ENCODE measurements at regions not wholly inside any gene's neighbourhood (a gene's known extent, or its start where the extent isn't known, plus 50 kb on each side); places are given as distances from the start of the nearest gene placed in this dataset.

- H3K4me3 ChIP-seq (ENCODE audit: severe bottlenecking): no peak overlapping the region
- H3K4me1 ChIP-seq (ENCODE audit: insufficient read depth, poor library complexity, severe bottlenecking): no peaks in the 10 kb centered on the region
- peaks cover 53% of the 10 kb centered on the region for H3K27me3 ChIP-seq (ENCODE audit: insufficient read depth, poor library complexity, severe bottlenecking)
- ATAC-seq (ENCODE audit: low read depth) (no peak), DNase-seq (ENCODE audit: low spot score) (no peak)
- TF ChIP-seq CTCF (IDR thresholded peaks at IDR 0.05; ENCODE audit: poor library complexity, severe bottlenecking): no peak
- H3K27ac ChIP-seq (ENCODE audit: poor library complexity, severe bottlenecking): no peak overlapping the region
- no peaks in the 10 kb centered on the region for H3K9me3 ChIP-seq (ENCODE audit: severe bottlenecking)
- no peaks in the 10 kb centered on the region for H3K36me3 ChIP-seq (ENCODE audit: low read depth)
Observed at GRCh38 chr2:177038787-177039484, 173.7 kb upstream of the HNRNPA3 start.

- no peak for TF ChIP-seq CTCF (IDR thresholded peaks at IDR 0.05; ENCODE audit: poor library complexity, severe bottlenecking)
- Histone ChIP-seq H3K4me1 (ENCODE audit: insufficient read depth, poor library complexity, severe bottlenecking) (no peaks in the 10 kb centered on the region), H3K27ac (ENCODE audit: poor library complexity, severe bottlenecking) (no peak overlapping the region), H3K27me3 (ENCODE audit: insufficient read depth, poor library complexity, severe bottlenecking) (peaks cover 50% of the 10 kb centered on the region), H3K9me3 (ENCODE audit: severe bottlenecking) (no peaks in the 10 kb centered on the region), H3K36me3 (ENCODE audit: low read depth) (no peaks in the 10 kb centered on the region), H3K4me3 (ENCODE audit: severe bottlenecking) (no peak overlapping the region)
- DNase-seq (ENCODE audit: low spot score) (no peak), ATAC-seq (ENCODE audit: low read depth) (no peak)
Observed at GRCh38 chr2:177042311-177042710, 170.3 kb upstream of the HNRNPA3 start.

- DNase-seq (ENCODE audit: low spot score) (no peak), ATAC-seq (ENCODE audit: low read depth) (no peak)
- Histone ChIP-seq H3K27ac (ENCODE audit: poor library complexity, severe bottlenecking) (no peak overlapping the region), H3K4me3 (ENCODE audit: severe bottlenecking) (no peak overlapping the region), H3K9me3 (ENCODE audit: severe bottlenecking) (no peaks in the 10 kb centered on the region), H3K36me3 (ENCODE audit: low read depth) (no peaks in the 10 kb centered on the region), H3K4me1 (ENCODE audit: insufficient read depth, poor library complexity, severe bottlenecking) (no peaks in the 10 kb centered on the region), H3K27me3 (ENCODE audit: insufficient read depth, poor library complexity, severe bottlenecking) (peaks cover 28% of the 10 kb centered on the region)
- no peak for TF ChIP-seq CTCF (IDR thresholded peaks at IDR 0.05; ENCODE audit: poor library complexity, severe bottlenecking)
Observed at GRCh38 chr2:177044671-177045070, 167.9 kb upstream of the HNRNPA3 start.

- no peak for ATAC-seq (ENCODE audit: low read depth)
- no peak for DNase-seq (ENCODE audit: low spot score)
- no peak overlapping the region for H3K4me3 ChIP-seq (ENCODE audit: severe bottlenecking)
- peaks cover 2% of the 10 kb centered on the region for H3K27me3 ChIP-seq (ENCODE audit: insufficient read depth, poor library complexity, severe bottlenecking)
- H3K4me1 ChIP-seq (ENCODE audit: insufficient read depth, poor library complexity, severe bottlenecking): no peaks in the 10 kb centered on the region
- no peaks in the 10 kb centered on the region for H3K36me3 ChIP-seq (ENCODE audit: low read depth)
- no peaks in the 10 kb centered on the region for H3K9me3 ChIP-seq (ENCODE audit: severe bottlenecking)
- no peak for TF ChIP-seq CTCF (IDR thresholded peaks at IDR 0.05; ENCODE audit: poor library complexity, severe bottlenecking)
- H3K27ac ChIP-seq (ENCODE audit: poor library complexity, severe bottlenecking): no peak overlapping the region
Observed at GRCh38 chr2:177048981-177049380, 163.6 kb upstream of the HNRNPA3 start.

- no peak overlapping the region for H3K4me3 ChIP-seq (ENCODE audit: severe bottlenecking)
- H3K4me1 ChIP-seq (ENCODE audit: insufficient read depth, poor library complexity, severe bottlenecking): no peaks in the 10 kb centered on the region
- DNase-seq (ENCODE audit: low spot score) (no peak), ATAC-seq (ENCODE audit: low read depth) (no peak)
- no peak for TF ChIP-seq CTCF (IDR thresholded peaks at IDR 0.05; ENCODE audit: poor library complexity, severe bottlenecking)
- no peak overlapping the region for H3K27ac ChIP-seq (ENCODE audit: poor library complexity, severe bottlenecking)
- no peaks in the 10 kb centered on the region for H3K36me3 ChIP-seq (ENCODE audit: low read depth)
- H3K9me3 ChIP-seq (ENCODE audit: severe bottlenecking): no peaks in the 10 kb centered on the region
- H3K27me3 ChIP-seq (ENCODE audit: insufficient read depth, poor library complexity, severe bottlenecking): peaks cover 2% of the 10 kb centered on the region
Observed at GRCh38 chr2:177051278-177051677, 161.3 kb upstream of the HNRNPA3 start.

Measured in RWPE2 (cell line).